HepG2 (cell line): ENCODE measurements at regions not wholly inside any gene's neighbourhood (a gene's known extent, or its start where the extent isn't known, plus 50 kb on each side); places are given as distances from the start of the nearest gene placed in this dataset.
A peak's percentile ranks its signal among the peaks of the same experiment; 100 is the strongest.

Source experiments
- ARID3A ChIP-seq: IDR thresholded peaks from 2 replicates; pipeline ENCODE4 v1.6.1; 2012; ENCODE audit warnings: low read depth, low read length, improper control_type of control experiment
- CENPBD1 ChIP-seq: sonication (generic); formaldehyde crosslinking; IDR thresholded peaks from 2 replicates; pipeline ENCODE4 v1.8.0; 2022; ENCODE audit warnings: missing genetic modification reagents, low read depth, mild to moderate bottlenecking, borderline replicate concordance
- HNF4G ChIP-seq, 2 experiments: sonication (generic) in 1 of 2; formaldehyde crosslinking in 1 of 2; IDR thresholded peaks; 2 replicates each; pipeline versions ENCODE4 v1.4.0 to v1.6.1; 2011 to 2020; ENCODE audit warnings: borderline replicate concordance in 2 of 2, low read depth in 2 of 2, mild to moderate bottlenecking in 2 of 2, low read length in 1 of 2, missing genetic modification reagents in 1 of 2, moderate library complexity in 1 of 2
- IRF2 ChIP-seq: IDR thresholded peaks from 2 replicates; pipeline ENCODE4 v1.6.1; 2018; ENCODE audit warnings: missing genetic modification reagents, missing compliant biosample characterization
- KLF12 ChIP-seq: sonication (generic); formaldehyde crosslinking; IDR thresholded peaks from 2 replicates; pipeline ENCODE4 v1.4.0; 2020; ENCODE audit warnings: missing genetic modification reagents, borderline replicate concordance
- KLF6 ChIP-seq: IDR thresholded peaks from 2 replicates; pipeline ENCODE4 v1.8.0; 2016; ENCODE audit warnings: missing biosample characterization, missing genetic modification reagents
- KMT2A ChIP-seq: sonication (generic); formaldehyde crosslinking; IDR thresholded peaks from 2 replicates; pipeline ENCODE4 v1.4.0; 2020; ENCODE audit warnings: missing genetic modification reagents
- MEIS1 ChIP-seq: sonication (generic); formaldehyde crosslinking; IDR thresholded peaks from 2 replicates; pipeline ENCODE4 v1.9.0; 2021; ENCODE audit warnings: mild to moderate bottlenecking, missing genetic modification reagents, moderate library complexity, borderline replicate concordance
- NCOA2 ChIP-seq: sonication (generic); formaldehyde crosslinking; IDR thresholded peaks from 2 replicates; pipeline ENCODE4 v1.8.0; 2022; ENCODE audit warnings: inconsistent platforms
- RFXANK ChIP-seq: IDR thresholded peaks from 2 replicates; pipeline ENCODE4 v1.6.1; 2016
- SMYD3 ChIP-seq: sonication (generic); formaldehyde crosslinking; IDR thresholded peaks from 2 replicates; pipeline ENCODE4 v1.8.1; 2023; ENCODE audit warnings: mild to moderate bottlenecking, missing genetic modification reagents
- TBL1XR1 ChIP-seq: fragments of 150-350 bp; IDR thresholded peaks from 2 replicates; pipeline ENCODE4 v1.6.1; 2014; ENCODE audit warnings: borderline replicate concordance, low read length; ENCODE audit not compliant: partially characterized antibody
- TFE3 ChIP-seq: IDR thresholded peaks from 2 replicates; pipeline ENCODE4 v1.6.1; 2016
- UBTF ChIP-seq: sonication (generic); formaldehyde crosslinking; IDR thresholded peaks from 2 replicates; pipeline ENCODE4 v1.4.0; 2020; ENCODE audit warnings: mild to moderate bottlenecking, missing genetic modification reagents
- ZBTB10 ChIP-seq: sonication (generic); formaldehyde crosslinking; IDR thresholded peaks from 2 replicates; pipeline ENCODE4 v1.4.0; 2020; ENCODE audit warnings: missing genetic modification reagents, borderline replicate concordance
- ZFP82 ChIP-seq: sonication (generic); formaldehyde crosslinking; IDR thresholded peaks from 2 replicates; pipeline ENCODE4 v1.5.1; 2020; ENCODE audit warnings: mild to moderate bottlenecking, missing genetic modification reagents, borderline replicate concordance
- ZKSCAN8 ChIP-seq: IDR thresholded peaks from 2 replicates; pipeline ENCODE4 v1.6.1; 2016; ENCODE audit warnings: borderline replicate concordance, missing genetic modification reagents, missing compliant biosample characterization
- ZNF234 ChIP-seq: sonication (generic); formaldehyde crosslinking; conservative IDR thresholded peaks from 2 replicates; pipeline ENCODE4 v1.5.1; 2020; ENCODE audit warnings: mild to moderate bottlenecking, missing genetic modification reagents
- ZNF556 ChIP-seq: sonication (generic); formaldehyde crosslinking; IDR thresholded peaks from 2 replicates; pipeline ENCODE4 v1.4.0; 2020; ENCODE audit warnings: mild to moderate bottlenecking, missing genetic modification reagents, borderline replicate concordance
- ZNF790 ChIP-seq: sonication (generic); formaldehyde crosslinking; IDR thresholded peaks from 2 replicates; pipeline ENCODE4 v1.8.0; 2022; ENCODE audit warnings: missing genetic modification reagents, mild to moderate bottlenecking, borderline replicate concordance

- TF ChIP-seq TBL1XR1 (peak; percentile 22), ZNF556 (0 out of 2 replicates have a peak, but pooled peaks have one; percentile 52), TFE3 (no peak), ZFP82 (0 out of 2 replicates have a peak, but pooled peaks have one; percentile 71), UBTF (peak; percentile 47), KLF12 (CRISPR knock-in tag) (no peak), KLF6 (CRISPR knock-in tag) (no peak), MEIS1 (CRISPR knock-in tag) (0 out of 2 replicates have a peak, but pooled peaks have one; percentile 28), NCOA2 (CRISPR knock-in tag) (no peak; the same call in 1 of the 2 replicates), ZNF790 (CRISPR knock-in tag) (no peak), IRF2 (CRISPR knock-in tag) (peak; percentile 58), ARID3A (peak; percentile 15; the same call in 1 of the 2 replicates), CENPBD1 (CRISPR knock-in tag) (no peak), ZNF234 (CRISPR knock-in tag) (peak; percentile 24; the same call in 1 of the 2 replicates), SMYD3 (0 out of 2 replicates have a peak, but pooled peaks have one; percentile 38), ZBTB10 (CRISPR knock-in tag) (peak; percentile 99), KMT2A (CRISPR knock-in tag) (peak; percentile 38; the same call in 1 of the 2 replicates), RFXANK (CRISPR knock-in tag) (no peak), ZKSCAN8 (CRISPR knock-in tag) (no peak), HNF4G (IDR thresholded peaks at IDR 0.05; ENCODE audit: borderline replicate concordance, low read depth, low read length) (peak; percentile 26; the same call in 1 of the 2 replicates), HNF4G (CRISPR knock-in tag; IDR thresholded peaks at IDR 0.05; ENCODE audit: borderline replicate concordance, low read depth) (peak; percentile 60; the same call in 1 of the 2 replicates)
Observed at GRCh38 chr10:91163869-91164474, 56.5 kb upstream of the PCGF5 start (continued).
